GM12864 (cell line): ENCODE measurements at regions not wholly inside any gene's neighbourhood (a gene's known extent, or its start where the extent isn't known, plus 50 kb on each side); places are given as distances from the start of the nearest gene placed in this dataset.

Experiments used
- DNase-seq: peaks from one replicate; pipeline ENCODE4 v3.0.0-alpha.2; 2011; ENCODE audit warnings: low read depth
- H3K4me3 ChIP-seq: 2 replicates; pipeline ENCODE4 v1.5.1; 2011; ENCODE audit warnings: mild to moderate bottlenecking, low read depth, low read length, control low read depth
- CTCF ChIP-seq: IDR thresholded peaks from 2 replicates; pipeline ENCODE4 v1.5.1; 2011; ENCODE audit warnings: low read depth, mild to moderate bottlenecking, moderate library complexity, low read length, control low read depth, inconsistent platforms; ENCODE audit errors: missing control alignments

DNA sequence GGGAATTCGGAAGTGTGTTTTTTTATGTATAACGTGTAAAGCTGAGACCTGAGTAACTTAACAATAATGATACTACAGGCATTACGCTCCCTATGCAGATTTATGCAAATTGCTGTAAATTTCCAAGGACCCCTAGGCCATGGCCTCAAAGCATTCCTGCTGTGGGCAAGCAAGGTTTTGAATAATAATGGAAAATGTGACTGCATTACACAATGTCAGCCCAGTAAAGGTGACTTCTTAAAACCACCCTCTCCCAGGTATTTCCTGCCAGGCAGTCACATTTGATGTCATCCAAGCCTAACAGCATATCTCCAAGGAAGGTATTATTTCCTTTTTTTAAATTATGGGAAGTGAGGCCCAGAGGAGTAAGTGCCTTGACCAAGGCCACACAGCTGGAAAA, 621.0 kb downstream of the BCL11B start:
- H3K4me3 ChIP-seq: no peak overlapping the region
- DNase-seq: no peak
- no peak for TF ChIP-seq CTCF

DNA sequence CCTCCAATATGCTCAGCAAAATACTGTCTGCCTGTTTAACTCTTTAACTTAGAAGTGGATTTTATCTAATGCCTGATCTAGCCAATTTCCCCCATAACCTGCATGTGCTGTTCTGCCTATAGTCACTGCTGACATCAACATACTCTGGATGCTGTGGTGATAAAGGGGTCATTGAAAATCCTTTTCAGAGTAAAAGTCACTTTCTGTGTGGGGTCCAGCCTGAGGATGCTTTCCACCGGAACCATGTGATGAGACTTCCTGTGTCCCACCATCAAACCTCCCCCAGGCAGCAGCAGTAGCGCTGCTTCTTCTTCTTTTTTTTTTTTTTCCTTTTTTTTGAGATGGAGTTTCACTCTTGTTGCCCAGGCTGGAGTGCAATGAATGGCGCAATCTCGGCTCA, 607.0 kb downstream of the BCL11B start:
- no peak for TF ChIP-seq CTCF
- H3K4me3 ChIP-seq: no peak overlapping the region

DNA sequence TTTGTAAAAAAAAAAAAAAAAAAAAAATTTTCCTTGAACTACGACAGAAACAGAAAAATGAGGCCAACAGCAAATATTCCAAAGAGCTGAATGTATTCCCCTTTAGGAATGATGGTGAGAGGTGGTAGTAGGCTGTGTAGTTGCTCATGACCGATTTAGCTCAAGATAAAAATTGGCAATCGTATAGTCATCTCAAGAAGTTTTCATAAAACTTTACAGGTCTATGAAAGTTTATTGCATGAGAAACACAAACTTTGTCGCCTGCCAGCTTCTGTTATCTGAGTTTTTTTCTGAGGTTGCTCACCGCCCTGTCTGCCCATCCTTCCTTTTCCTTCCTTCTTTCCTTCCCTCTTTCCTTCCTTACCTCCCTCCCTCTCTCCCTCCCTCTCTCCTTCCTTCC, 605.5 kb downstream of the BCL11B start:
- no peak overlapping the region for H3K4me3 ChIP-seq
- DNase-seq: no peak
- TF ChIP-seq CTCF: no peak

More for the DNA sequence above, 607.0 kb downstream of the BCL11B start:
- no peak for DNase-seq

GRCh38 chr14:98682033-98682432, 590.0 kb downstream of the BCL11B start:
- no peak for DNase-seq
- H3K4me3 ChIP-seq: no peak overlapping the region

GRCh38 chr14:98682726-98683125, 589.3 kb downstream of the BCL11B start:
- TF ChIP-seq CTCF: no peak
- DNase-seq: no peak
- no peak overlapping the region for H3K4me3 ChIP-seq

More at GRCh38 chr14:98682033-98682432, 590.0 kb downstream of the BCL11B start:
- TF ChIP-seq CTCF: no peak

GRCh38 chr14:98684468-98684867, 587.5 kb downstream of the BCL11B start:
- DNase-seq: no peak
- no peak for TF ChIP-seq CTCF
- no peak overlapping the region for H3K4me3 ChIP-seq

GRCh38 chr14:98685725-98686124, 586.3 kb downstream of the BCL11B start:
- no peak for TF ChIP-seq CTCF
- DNase-seq: no peak

More at GRCh38 chr14:98685725-98686124, 586.3 kb downstream of the BCL11B start:
- no peak overlapping the region for H3K4me3 ChIP-seq
